ENCODE measurements at regions not wholly inside any gene's neighbourhood (a gene's known extent, or its start where the extent isn't known, plus 50 kb on each side); places are given as distances from the start of the nearest gene placed in this dataset.
A peak's percentile ranks its signal among the peaks of the same experiment; 100 is the strongest.

DNA sequence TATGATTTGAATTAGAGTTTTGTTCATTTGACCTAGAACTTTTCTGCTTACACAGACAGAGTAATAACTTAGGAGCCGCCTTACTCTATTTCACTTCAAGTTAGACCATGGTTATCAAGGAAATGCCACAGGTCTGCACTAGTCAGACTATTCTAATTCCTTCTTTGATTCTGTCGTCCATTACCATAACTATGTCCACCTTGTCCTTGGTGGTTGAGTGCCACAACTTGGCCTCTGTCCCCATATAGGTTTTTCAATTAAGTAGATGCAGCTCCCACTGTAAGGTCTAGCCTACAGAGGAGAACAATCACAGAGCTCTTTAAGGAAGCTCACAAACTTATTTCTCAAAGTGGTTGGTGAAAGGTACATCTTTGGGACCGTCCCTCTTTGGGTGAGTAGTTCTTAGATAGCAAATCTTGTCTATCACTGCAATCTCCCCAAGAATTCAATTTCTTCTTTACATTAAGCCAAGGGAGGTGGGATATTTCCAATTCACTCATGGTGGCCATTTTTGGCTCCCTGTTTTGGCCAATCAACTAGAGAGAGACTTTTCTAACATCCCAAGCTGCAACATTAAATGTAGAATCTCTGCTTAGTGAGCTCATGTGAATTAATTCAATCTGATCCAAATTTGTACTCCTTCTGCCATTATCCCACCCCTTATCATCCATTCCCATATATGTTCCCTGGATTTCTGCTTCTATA, 434.6 kb downstream of the ADAMTS20 start:
- no peak for DNase-seq (ENCODE audit: low read depth)

DNA sequence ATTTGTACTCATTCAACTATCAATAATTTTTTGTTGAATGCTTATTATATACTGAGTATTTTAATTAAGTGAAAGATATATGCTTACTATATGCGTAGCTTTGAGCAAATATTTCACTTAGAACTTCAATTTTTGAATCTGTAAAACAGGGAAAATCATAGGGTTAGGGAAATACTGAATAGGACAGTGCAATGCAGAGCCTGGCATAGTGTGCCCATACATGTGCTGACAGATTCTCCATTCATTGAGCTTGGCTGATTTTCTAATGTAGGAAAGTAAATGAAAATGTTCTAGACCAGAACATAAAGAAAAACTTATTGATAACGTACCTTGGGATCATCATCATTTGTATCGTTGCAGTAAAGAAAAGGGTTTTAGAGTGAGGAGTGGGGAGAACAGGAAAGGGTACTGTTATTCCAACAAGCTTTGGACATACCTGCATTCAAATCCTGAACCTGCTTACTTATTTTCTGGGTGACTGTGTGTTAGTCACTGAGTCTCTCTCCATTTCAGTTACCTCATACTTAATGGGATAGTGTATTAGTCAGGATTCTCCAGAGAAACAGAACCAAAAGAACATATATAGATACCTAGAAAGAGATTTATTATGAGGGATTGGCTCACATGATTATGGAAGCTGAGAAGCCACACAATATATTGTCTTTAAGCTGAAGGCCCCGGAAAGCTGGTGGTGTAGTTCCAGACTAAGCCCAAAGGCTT, 436.4 kb downstream of the ADAMTS20 start:
- DNase-seq (ENCODE audit: low read depth), result no peak

DNA sequence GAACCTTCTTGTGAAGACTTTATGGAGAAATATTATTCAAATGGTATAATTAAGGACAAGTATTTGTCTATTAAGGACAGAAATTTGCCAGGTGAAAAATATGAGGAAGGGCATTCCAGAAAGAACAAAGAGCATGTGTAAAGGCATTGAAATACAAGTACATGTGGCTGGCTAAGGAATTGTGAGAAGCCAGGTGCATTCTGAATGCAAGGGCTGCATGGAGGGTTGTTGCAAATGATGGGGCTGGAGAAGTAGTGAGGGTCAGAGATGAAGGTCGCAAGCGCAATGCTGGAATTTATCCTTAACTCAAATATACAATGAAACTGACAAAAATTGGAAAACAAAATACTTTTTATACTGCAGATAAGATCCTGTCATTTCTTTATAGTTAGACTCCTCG, 437.7 kb downstream of the ADAMTS20 start:
- DNase-seq (ENCODE audit: low read depth), result no peak

DNA sequence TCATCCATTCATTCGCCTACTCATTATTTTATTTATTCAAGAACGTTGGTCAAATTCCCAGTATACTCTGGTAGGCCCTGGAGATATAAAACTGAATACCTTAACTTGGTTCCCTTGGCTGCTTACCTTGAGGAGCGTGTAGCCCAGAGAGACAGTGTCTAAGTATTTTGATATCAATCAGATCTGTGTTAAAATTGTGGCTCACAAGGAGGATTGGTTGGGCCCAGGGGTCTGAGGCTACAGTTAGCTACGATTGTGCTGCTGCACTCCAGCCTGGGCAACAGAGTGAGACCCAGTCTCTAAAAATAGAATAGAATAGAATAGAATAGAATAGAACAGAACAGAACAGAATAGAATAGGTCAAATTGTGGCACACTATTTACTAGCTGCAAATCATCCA, 438.4 kb downstream of the ADAMTS20 start:
- DNase-seq (ENCODE audit: low read depth), result no peak

DNA sequence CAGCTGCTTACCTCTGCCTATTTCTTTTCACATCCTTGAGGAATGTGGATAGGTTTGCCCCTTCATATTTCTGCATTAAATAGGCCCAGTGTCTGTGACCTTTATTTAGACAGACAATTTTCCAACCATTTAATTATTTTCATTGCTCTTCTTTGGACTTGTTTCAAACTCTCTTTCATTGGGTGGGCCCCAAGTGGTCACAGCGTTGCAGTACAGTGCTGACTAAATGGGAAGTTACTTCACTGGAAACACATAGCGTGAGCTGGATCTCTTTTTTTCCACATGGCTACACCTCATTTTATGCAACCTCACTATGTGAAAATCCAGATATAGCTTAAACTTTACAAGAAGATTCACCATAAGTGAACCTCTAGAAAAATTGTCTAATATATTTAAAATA, 438.9 kb downstream of the ADAMTS20 start:
- peak; percentile 13 for DNase-seq (ENCODE audit: low read depth)

DNA sequence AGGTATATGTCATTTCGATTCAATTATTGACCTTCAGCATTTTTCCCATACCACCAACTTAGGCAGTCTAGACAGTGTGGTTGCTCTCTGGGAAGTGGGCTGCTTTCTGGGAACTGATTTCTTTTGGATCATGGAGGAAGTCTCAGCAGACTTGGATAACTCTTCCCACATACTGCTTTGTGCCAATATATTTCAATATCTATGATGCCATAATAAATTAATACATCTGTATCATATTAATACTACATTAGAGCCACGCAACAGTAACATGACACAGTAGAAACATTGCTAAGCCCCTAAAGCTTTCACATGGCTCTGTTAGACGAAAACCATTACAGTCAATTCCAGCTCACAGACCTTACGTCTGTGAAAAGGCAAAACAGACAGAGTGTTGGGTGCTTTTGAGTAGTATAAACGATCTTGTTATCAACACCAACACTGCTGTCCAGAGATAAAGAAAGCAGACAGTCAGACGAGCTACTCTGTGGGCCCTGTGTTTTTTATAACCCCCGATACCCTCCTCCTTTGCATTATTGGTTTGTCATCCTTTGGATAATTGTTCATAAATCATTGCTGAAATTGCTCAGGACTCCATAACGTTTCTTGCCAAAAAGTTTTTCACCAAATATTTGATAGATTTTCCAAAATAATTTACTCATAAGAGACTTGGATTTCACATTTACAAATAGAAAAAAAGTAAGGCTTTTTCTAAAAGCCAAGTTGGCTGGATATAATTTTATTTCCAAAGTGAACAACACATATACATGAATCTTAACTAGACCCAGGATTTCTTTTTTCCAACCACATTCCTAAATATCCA, 439.7 kb downstream of the ADAMTS20 start:
- no peak for DNase-seq (ENCODE audit: low read depth)

DNA sequence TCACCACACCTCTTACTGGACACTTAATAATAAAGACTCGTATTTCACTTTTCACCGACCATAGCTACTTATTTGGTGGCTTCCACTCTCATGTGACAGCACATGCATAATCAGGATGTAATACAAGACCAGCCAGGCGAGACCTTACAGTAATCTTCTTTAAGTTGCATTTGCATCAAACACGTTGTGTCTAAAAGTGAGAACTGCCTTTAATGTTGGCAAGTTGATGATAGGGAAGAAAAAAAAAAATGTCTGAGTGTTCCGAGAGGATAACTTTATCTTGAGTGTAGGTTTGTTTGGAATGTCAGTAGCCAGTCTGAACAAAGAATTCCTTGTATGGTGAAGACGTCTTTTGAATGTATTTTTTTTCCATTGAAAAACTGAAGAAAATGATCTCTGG, 440.4 kb downstream of the ADAMTS20 start:
- no peak for DNase-seq (ENCODE audit: low read depth)

DNA sequence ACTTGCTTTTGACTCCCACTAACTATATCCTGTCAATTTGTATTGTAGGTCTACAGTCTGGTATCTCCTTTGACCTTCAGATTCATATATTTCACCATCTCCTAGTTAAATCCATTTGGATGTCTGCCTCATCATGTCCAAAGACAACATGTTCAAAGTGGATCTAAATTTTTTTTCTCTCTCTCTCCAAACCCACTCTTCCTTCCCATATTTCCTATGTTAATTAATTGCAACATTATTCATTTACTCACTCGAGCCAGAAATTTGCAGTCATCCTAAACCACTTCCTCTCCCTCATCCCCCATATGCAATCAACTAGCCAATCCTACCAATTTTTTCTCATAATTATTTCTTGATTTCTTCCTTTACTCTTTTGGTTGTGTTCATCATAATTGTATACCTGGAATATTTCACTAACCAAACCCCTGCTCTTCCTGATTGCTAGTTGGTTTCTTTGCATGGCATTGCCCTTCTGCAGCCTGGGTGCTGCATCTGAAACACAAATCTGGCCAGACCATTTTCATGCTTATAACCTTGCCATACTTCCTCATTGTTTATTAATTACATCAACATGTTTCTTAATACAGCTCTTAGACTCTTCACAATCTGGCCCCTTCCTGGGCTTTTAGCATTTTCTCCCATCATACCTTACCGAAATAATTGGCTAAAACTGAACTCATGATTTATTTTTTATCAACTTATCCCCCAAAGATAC, 442.2 kb downstream of the ADAMTS20 start:
- DNase-seq (ENCODE audit: low read depth), result no peak

DNA sequence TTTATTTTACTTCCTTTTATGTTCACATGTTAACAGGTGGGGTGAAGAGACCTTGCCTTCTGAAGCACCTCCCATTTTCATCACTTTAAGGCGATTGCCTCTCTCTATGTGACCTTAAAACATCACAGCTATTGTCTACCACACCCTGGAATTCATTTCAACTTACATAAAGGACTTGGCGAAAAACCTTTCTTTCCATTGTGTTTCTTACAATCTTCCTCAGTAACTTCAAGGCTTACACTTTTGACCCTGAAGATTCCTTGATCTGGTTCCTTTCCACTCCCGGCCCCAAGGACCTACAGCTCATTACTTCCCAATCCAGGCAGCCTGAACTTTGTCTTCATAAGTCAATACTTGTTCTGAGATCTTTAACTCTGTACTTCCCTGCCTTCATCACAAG, 443.3 kb downstream of the ADAMTS20 start:
- DNase-seq (ENCODE audit: low read depth), result no peak

DNA sequence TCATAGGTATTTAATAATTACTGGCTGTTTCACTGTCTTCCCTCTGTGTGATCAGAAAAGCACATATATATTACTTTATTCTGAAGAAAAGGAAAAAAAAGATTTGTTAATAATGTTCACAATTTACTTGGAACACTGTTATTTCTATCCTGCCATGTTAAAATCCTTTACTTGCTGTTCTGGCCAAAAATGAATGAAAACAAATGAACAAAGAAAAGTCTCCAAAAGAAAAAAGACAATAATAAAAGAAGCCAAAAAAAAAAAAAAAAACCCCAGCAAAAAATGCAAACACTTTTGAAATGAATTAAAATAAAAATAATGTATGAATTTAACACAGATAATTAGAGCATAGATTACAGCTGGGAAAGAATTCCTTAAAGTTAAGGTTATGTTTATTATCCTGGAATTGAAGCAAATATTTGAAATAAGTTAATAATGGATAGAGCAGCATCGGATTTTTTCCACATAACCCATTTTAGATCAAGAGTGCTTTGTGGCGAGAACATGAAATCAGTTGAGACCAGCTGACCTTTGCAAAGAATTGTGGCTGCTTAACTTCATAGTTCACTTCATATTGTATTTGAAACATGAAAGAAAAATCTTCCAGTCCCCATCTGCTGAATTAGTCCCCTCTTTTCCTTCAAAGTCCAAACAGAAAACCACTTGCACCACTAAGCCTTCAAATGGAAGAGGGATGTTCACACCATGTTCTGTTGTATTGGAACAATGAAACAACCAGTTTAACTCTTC, 444.8 kb downstream of the ADAMTS20 start:
- DNase-seq (ENCODE audit: low read depth), result no peak

DNA sequence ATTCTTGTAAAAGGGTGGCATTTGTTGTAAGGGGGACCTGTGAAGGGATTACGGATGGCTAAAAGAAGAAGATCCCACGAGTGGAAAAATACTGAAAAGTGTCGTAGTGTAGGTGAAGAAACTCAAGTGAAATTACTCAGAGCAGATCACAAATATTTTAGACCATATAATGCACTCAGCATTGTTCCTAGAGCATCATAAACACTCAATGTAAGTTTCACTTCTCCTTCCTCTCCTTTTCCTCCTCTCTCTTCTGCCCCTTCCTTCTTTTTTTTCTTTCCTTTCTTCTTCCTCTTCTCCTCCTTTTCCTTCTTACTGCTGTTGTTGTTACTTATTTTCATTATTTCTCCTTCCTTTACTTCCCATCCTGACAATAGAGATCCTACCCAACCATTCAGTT, 445.6 kb downstream of the ADAMTS20 start:
- no peak for DNase-seq (ENCODE audit: low read depth)

DNA sequence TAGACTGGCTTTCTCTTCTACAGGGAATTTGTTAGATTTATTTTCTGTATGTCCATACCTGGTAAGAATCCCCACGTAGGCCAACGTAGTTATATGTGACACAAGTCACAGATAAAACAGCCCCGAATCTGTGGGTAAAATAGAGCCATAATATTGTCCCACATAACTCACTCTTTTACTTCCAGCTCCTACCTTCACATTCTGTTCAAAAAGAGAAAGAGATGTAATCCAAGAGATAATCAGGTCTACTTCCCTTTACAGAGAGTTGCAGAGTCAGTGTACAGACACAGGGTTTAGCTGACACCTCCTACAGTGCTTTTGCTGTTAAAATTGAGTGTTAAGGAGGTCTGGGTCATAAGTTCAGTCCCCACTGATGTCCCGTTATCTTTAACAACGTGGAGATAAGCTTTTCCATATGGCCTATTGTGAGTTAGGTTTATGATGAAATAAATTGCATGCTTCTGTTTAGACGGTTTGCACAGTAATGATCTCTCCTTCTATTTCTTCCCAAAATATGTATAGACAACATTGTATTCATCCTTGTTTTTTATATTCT, 446.5 kb downstream of the ADAMTS20 start:
- DNase-seq (ENCODE audit: low read depth), result no peak

DNA sequence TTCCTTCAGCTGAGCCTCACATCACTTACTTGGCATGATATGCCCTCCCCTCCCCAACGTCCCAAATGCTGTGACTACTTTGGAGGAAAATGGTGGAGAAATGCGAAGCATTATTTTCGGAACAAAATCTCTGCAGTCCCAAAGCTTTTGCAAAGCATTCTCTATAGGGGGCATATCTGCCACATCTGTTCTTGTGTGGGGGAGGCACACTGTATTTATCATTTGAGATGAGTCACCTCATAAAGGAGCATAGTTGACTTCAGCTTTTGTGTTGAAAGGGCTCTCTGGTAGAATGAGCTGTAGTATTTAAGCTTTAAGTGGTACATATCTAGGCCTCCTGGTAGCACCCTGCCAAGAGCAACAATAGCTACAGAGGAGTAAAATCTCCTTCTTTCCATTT, 447.5 kb downstream of the ADAMTS20 start:
- DNase-seq (ENCODE audit: low read depth), result peak; percentile 22

DNA sequence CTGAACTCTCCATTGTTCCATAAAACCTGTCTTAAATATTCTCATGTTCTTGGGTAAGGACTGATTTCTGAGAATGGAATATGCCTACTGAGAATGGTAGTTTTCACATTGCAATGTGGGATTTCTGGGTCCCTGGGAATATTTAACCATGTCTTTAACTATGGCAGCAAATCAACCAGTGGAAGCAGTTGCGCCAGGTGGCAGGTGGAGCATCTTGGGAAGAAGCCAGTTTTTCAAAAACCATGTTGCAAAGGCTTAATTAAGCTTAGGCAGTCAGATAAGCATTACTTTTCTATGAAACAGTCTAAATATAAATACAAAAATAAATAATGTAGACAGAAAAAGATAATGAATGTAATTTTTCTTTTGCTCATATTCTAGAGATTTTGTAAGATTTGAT, 448.1 kb downstream of the ADAMTS20 start:
- DNase-seq (ENCODE audit: low read depth), result no peak

DNA sequence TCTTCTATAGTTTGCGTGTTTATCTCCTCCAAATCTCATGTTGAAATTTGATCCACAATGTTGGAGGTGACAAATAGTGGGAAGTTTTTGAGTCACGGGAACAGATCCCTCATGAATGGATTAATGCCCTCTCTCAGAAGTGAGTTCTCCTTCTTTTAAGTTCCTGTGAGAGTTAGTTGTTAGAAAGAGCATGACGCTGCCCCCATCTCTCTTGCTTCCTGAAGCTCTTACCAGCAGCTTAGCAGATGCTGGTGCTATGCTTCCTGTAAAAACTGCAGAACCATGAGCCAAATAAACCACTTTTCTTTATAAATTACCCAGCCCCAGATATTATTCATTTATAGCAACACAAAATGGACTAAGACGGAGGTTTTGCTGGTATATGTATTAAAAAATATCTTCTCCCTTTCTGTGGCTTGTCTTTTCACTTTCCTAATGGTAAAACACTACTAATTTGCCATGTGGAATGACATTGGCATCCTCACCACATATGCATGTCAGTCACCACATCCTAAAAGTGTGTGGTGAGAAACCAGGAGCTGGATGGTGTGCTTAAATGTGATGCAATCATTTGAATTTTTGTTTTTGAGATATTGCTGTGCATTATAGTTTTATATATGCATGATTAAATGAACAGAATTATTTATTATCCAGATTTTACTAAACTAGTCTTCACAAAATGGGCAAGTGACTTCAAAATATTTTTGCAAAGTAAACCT, 449.3 kb downstream of the ADAMTS20 start:
- no peak for DNase-seq (ENCODE audit: low read depth)

DNA sequence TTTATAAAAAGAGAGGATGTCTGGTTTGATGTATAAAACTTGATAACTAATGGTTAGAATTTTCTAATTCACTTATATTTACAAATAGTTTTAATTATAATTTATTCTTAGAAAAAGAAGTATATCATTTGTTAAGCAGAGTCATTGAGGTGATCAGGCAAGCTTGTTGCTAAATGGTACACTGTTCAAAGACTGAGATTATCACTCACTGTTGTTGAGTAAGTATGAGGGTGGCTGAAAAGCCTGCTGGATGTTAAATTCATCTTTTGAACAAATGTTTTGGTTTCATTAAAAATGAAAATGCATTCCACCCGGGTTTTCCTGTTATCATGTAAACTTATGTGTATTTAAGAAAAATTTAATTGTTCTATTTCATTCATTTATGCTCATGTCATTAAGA, 451.8 kb downstream of the ADAMTS20 start:
- no peak for DNase-seq (ENCODE audit: low read depth)

DNA sequence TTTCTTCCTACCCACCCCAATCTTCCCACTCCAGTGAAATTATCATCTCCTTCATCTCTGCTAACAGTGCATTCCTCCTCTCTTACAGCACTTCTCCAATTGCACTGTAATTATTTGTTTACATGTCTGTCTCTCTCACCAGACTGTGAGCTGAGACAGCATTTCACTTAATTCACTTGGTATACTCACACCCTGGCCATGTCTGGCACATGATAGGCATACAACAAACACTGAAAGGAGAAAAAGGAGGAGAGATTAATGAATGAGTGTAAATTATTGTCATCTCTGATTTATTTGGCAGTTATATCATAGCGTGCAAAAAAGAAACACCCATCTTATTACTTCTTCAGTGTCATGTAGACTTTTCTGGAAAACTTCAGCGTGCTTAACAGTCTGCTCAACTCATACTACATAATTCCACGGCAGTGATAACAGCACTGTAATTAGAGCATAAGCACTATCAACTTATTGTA, 452.3 kb downstream of the ADAMTS20 start:
- DNase-seq (ENCODE audit: low read depth), result no peak

DNA sequence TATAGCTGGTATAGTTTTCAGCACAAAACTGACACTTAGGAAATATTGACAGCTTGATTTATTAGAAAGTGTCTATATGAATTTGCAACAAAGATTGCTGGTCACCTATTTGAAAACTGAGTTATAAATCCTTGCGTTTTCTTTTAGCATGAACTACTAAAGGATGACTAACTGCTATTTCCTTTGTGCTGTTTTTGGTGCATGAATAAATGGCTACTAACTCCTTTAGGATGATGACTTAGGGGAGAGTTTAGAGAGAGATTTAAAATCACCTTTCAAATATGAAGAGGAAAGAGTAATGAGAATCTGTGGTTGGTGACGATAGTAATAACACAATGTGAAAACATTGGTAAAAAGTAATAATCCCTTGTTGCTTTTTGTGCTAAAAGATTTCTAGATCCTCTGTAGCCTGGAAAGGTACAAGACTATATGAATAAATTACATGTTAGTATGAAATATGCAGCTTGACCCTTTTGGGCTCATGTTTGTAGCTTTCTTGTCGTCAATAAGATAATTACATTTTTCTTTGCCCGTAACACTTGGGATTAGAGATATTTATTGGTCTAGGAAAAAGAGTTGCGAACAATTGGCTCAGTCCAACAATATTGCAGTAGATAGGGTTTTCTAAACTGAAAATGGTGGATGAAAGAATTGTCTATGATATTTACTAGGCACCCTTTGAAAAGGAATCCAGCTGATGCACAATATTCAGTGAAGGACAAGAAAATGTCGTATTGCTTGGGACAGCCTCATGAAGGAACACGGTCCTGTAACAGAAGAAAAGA, 453.0 kb downstream of the ADAMTS20 start:
- no peak for DNase-seq (ENCODE audit: low read depth)

DNA sequence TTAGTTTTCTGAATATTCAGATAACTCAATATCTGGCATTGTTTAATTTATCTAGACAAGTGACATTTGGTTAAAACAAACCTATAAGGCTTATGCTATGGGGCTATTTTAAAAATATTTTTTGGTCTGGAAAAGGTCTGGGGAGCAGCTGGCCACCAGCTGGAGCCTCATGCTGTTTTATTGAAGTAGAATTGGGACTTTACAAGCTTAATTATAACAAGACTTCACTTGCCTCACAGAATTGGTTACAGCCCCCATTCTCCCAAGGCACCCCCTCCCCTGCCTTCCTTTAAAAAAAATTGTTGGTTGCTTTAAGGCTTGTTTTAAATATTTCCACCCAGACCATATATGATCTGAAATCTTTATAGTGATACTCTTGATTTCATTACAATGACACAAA, 453.9 kb downstream of the ADAMTS20 start:
- DNase-seq (ENCODE audit: low read depth), result no peak

DNA sequence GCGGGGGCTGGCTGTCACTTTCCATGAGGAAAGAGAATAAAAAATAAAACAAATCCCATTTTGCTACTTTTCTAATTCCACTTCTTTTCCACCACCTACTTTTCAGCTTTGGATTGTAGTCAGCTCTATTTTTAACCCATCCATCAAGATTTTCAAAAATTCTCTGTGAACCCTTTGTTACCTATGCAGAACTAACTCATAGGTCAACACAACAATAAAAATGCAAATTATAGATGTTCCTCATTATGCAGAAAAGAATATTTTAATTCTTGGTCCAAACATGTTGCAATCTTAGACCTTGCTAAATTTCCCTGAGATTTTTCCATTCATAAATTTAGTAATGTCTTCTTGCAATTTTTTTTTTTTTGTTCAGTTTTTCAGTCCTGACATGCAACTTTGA, 454.5 kb downstream of the ADAMTS20 start:
- DNase-seq (ENCODE audit: low read depth), result no peak

All from fibroblast of the conjunctiva (primary cell).